Hematopoietic multipotent progenitor cell treated with erythropoietin and hydrocortisone succinate and interleukin-3 and kit ligand, for 4 days (in vitro differentiated cells): ENCODE measurements at regions not wholly inside any gene's neighbourhood (a gene's known extent, or its start where the extent isn't known, plus 50 kb on each side); places are given as distances from the start of the nearest gene placed in this dataset.

Source experiments
- DNase-seq: peaks from one replicate; pipeline ENCODE4 v3.0.0-alpha.2; 2015

GRCh38 chrX:149272690-149273463 lies 232.2 kb downstream of the IDS start:
- DNase-seq = no peak

DNA sequence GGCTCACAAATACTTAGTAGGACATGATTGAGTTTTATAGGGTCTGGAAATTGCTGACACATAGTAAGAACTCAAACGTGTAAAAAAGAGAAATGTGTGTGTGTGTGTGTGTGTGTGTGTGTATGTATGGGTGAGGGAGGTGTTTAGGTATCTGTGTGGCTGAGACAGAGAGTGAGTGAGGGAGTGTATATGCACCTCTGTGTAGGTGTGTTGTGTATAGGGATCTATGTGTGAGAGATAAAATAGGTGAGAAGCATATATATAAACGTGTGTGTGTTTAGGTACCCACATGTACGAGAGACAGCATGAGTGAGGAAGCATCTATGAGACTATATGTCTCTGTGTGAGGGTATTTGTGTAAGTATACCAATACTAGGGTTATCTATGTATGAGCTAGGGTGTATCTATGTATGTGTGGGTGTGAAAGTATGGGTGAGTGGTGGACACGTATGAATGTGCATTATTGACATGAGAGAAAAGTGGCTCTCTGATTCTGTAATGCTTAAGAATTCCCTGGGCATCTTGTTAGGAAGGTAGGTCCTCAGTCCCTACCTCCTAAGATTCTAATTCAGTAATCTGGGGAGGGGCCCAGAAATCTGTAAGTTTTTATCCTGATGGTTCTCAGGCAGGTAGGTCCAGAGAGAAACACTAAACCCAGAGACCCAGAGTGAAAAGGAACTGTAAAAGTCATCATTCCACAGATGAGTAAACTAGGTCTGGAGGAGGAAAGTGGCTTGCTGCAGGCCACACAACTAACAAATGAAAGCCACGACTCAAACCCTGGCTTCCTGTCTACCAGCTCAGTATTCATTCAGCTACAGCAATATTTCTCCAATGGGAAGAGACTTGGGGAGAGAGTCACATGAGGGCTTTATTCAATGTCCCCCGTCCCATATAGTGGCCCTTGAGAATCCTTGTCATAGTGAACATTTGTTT lies 237.0 kb downstream of the IDS start:
- no peak for DNase-seq

DNA sequence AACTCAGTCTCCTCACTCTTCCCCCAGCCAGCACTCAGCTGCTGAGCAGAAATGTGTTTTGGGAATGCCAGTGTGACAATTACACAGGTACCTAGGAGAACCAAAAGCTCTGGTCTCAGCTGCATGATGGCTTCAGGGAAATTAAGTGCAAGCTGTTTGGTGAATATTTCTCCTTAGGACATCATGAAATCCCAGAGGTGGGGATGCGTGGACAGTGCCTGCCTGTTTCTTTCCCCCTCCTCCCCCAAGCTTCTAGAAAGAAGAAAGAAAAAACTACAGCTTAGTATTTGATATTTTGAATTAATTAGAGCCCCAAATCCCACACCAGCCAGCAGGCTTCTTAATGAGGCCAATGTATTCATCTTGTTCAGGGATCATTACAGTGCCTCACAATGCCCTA lies 243.0 kb downstream of the IDS start:
- DNase-seq = no peak

DNA sequence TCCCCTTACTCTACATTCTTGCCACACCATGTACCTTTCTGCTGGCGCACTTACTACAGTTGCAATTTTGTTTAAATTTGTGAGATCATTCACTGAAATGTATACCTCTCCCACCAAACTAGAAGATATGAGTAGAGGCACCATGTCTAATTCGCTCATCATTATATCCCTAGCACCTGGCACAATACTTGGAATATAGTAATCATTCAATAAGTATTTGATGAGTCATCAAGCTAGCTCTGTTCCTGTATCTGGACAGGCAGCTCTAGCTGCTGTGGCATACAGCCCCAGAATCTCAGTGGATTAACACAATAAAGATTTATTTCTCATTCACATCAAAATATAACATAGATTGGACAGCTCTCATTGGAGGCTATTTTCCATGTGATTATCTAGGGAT lies 245.9 kb downstream of the IDS start:
- no peak for DNase-seq

DNA sequence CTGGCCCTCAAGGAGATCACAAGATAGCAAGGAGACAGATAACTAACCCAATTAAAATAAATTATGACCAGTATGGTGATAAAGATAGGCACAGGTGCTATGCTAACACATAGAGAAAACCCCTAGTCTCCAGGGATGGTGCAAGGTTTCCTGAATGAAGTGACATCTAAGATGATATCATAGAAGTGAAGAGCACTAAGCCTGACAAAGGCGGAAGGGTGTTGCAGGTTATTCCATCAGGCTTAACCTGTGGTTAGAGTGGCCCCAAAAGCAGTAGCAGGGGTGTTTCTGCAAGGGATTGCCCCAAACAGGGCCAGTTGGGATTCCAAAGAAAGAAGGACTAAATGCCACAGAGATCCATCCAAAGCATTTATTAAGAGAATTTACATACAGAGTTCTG lies 249.2 kb downstream of the IDS start:
- no peak for DNase-seq

GRCh38 chrX:149248073-149248625 lies 257.0 kb downstream of the IDS start:
- no peak for DNase-seq

- DNase-seq = no peak
Measured at GRCh38 chrX:149230689-149231088, 274.4 kb downstream of the IDS start.

DNA sequence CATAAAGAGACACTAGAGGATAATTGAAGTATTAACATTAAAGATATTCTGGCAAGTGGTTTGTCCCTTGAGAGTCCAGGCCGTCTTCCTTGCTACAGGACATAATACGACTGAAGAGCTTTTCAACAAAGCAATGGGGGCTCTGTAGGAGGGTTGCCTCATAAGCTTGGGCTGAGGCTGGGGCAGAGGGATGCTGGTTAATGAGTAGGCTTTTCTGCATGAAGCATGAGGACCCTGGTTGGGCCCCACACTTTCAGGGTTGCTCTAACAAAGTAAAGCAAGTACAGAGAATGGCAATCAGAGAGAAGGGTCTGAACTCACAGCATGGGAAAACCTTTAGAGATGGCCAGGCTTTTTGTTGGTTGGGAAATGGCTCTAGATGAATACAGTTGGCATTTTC lies 281.3 kb downstream of the IDS start:
- no peak for DNase-seq

DNA sequence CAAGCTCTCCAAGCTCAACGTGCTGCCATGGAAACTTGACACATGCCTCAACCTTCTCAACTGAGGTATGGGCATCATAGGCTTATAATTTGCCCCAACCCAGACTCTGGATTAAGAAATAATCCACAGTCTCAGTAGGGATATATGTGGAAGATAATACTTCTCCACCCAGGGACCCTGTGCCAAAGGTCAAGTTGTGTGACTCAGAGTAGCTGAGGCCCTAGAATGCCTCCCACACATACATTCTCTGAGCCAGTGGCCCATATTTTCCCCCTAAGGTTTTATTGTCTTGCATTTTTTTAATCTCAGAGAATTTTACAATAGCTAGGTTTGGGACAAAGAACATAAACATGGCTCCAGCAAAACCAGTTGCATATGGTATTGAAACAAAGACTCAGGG lies 283.1 kb downstream of the IDS start:
- DNase-seq = no peak

DNA sequence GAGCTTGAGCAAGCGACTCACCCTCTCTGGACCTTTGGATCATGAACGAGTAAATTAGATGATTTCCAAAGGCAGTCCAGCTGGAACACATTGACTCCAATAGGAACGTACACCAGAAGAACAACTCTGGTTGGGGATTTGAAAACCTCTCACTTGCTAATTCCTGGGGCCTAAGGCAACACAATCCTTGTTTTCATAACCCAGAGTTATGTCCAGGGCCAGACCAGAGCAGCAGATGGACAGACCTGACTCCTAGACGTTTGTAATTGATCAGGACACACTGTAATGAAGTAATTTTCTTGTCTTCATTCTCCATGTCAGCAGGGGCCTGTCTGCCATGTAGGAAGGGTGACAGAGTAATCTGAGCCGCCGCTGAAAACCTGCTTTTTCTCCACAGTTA lies 283.9 kb downstream of the IDS start:
- no peak for DNase-seq

DNA sequence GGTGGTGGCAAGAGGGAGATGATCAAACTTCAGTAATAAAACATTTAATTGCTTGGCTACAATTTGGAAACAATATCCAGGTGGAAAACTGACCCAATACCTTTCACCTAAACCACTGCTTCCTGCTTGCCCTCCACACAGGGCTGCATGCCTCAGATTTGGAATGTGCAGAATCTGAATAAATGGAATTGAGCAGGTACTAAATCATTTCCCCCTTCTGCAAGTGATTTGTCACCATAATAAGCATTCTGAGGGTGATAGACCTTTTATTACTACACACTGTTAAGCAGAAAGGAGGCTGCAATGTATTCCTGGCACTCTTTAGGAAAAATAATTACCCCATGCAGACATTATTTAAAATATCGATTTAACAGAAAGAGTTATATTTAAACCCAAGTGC lies 291.8 kb downstream of the IDS start:
- no peak for DNase-seq

DNA sequence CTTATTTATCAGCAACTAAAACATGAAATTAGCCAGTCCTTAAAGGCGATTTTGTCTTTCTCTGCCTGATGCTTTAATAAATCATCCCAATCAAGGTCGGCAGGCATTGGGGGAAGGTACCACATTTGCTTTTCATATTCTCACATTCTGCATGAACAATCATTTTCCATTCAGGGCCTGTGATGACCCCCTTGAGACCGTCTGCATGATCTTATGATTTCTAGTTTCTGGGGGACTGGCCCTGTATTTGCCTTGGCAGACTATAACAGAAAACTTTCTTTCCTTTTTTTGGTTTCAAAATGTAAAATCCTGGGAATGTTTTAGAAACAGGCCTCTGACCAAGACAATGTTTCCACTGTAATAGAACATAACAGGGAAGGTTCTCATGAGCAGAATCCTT lies 296.8 kb downstream of the IDS start:
- DNase-seq = no peak

GRCh38 chrX:149207518-149207917 lies 297.6 kb downstream of the IDS start:
- no peak for DNase-seq

GRCh38 chrX:149205937-149206336 lies 299.2 kb downstream of the IDS start:
- DNase-seq = no peak

DNA sequence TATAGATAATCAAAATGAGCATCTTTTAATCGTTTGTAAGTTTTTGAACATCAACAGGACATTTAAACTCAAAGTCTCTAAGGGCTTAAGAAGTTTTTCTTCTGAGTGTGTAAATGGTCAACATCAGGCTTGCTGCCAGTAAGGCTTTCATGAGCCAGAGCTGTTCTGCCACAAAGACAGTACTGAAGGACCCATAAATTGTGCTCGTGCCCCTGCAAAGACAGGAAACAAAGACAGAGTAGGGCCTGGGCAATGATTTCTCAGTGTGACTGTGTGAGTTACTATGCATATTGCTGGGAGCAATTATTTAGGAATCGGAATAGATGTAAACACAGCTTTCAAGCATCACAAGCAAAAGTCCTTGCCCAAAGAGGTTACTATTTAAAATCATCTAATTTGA lies 300.0 kb downstream of the IDS start:
- no peak for DNase-seq

- no peak for DNase-seq
Measured at GRCh38 chrX:149199734-149200133, 305.4 kb downstream of the IDS start.

GRCh38 chrX:149198980-149199732 lies 305.9 kb downstream of the IDS start:
- no peak for DNase-seq

GRCh38 chrX:149185087-149185486 lies 320.0 kb downstream of the IDS start:
- DNase-seq = peak; percentile 57

- no peak for DNase-seq
Measured at GRCh38 chrX:149161435-149162088, 343.5 kb downstream of the IDS start.

DNA sequence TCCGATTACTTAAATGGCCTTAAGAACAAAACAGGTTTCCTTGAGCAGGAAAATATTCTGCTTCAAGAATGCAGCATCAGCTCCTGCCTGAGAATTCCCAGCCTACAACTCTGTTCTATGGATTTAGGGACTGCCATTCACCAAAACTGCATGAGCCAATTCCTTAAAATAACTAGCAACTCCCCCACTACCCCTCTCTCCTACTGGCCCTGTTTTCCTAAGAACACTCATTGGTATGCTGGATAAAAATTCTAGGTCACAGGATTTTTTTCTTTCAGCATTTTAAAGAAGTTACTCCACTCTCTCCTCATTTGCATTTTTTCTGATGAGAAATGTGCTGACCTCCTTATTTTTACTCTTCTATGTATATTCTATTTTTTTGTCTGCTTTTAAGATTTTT lies 347.1 kb downstream of the IDS start:
- no peak for DNase-seq

- no peak for DNase-seq
Measured at GRCh38 chrX:149152941-149153340, 352.2 kb downstream of the IDS start.
